ENCODE measurements at regions not wholly inside any gene's neighbourhood (a gene's known extent, or its start where the extent isn't known, plus 50 kb on each side); places are given as distances from the start of the nearest gene placed in this dataset.

DNA sequence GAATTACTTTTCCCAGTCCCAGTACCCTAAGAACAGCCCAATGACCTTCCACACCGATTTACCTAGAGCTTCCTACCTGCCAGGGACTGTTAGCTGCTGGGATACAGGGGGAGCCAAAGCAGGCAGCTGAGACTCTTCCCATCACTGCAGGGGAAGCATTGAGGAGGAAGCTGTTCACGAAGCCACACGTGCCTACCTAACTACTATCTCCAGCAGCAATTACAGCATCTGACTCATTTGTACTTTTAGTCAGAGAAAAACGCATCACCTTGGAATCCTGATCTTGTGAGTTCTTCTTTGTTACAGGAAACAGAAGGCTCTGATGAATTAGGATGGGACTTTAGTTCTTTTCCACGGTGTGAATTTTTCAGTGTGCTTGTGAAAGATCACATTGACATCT lies 113.7 kb upstream of the DHX40 start:
- Histone ChIP-seq H3K9ac (ENCODE audit: low read depth in 1 of 2, low read length in 2 of 2) (no peak overlapping the region), H3K36me3 (ENCODE audit: control insufficient read depth in 2 of 2, insufficient read depth in 2 of 2, low read length in 2 of 2) (no peaks in the 10 kb centered on the region), H3K27ac (ENCODE audit: low read depth in 2 of 2, low read length in 2 of 2) (no peak overlapping the region), H3K27me3 (ENCODE audit: control insufficient read depth in 2 of 2, insufficient read depth in 2 of 2, low read length in 2 of 2) (no peaks in the 10 kb centered on the region), H3K4me1 (ENCODE audit: control insufficient read depth in 2 of 2, insufficient read depth in 2 of 2, low read length in 2 of 2) (no peaks in the 10 kb centered on the region), H3K9me3 (ENCODE audit: control insufficient read depth in 2 of 2, low read length in 2 of 2) (no peaks in the 10 kb centered on the region), H3K4me3 (ENCODE audit: low read length in 2 of 2) (no peak overlapping the region)

- Histone ChIP-seq H3K36me3 (ENCODE audit: control insufficient read depth in 2 of 2, insufficient read depth in 2 of 2, low read length in 2 of 2) (no peaks in the 10 kb centered on the region), H3K27ac (ENCODE audit: low read depth in 2 of 2, low read length in 2 of 2) (no peak overlapping the region), H3K27me3 (ENCODE audit: control insufficient read depth in 2 of 2, insufficient read depth in 2 of 2, low read length in 2 of 2) (no peaks in the 10 kb centered on the region), H3K4me3 (ENCODE audit: low read length in 2 of 2) (no peak overlapping the region), H3K9ac (ENCODE audit: low read depth in 1 of 2, low read length in 2 of 2) (no peak overlapping the region), H3K9me3 (ENCODE audit: control insufficient read depth in 2 of 2, low read length in 2 of 2) (no peaks in the 10 kb centered on the region), H3K4me1 (ENCODE audit: control insufficient read depth in 2 of 2, insufficient read depth in 2 of 2, low read length in 2 of 2) (no peaks in the 10 kb centered on the region)
Measured at GRCh38 chr17:59454633-59455105, 110.7 kb upstream of the DHX40 start.

- no peaks in the 10 kb centered on the region for H3K9me3 ChIP-seq (ENCODE audit: control insufficient read depth in 2 of 2, low read length in 2 of 2)
- no peaks in the 10 kb centered on the region for H3K4me1 ChIP-seq (ENCODE audit: control insufficient read depth in 2 of 2, insufficient read depth in 2 of 2, low read length in 2 of 2)
- no peak overlapping the region for H3K27ac ChIP-seq (ENCODE audit: low read depth in 2 of 2, low read length in 2 of 2)
- no peaks in the 10 kb centered on the region for H3K36me3 ChIP-seq (ENCODE audit: control insufficient read depth in 2 of 2, insufficient read depth in 2 of 2, low read length in 2 of 2)
- H3K4me3 ChIP-seq (ENCODE audit: low read length in 2 of 2) = no peak overlapping the region
- H3K9ac ChIP-seq (ENCODE audit: low read depth in 1 of 2, low read length in 2 of 2) = no peak overlapping the region
- H3K27me3 ChIP-seq (ENCODE audit: control insufficient read depth in 2 of 2, insufficient read depth in 2 of 2, low read length in 2 of 2) = no peaks in the 10 kb centered on the region
Measured at GRCh38 chr17:59456428-59456827, 109.0 kb upstream of the DHX40 start.

GRCh38 chr17:59456923-59457615 lies 108.3 kb upstream of the DHX40 start:
- Histone ChIP-seq H3K9ac (ENCODE audit: low read depth in 1 of 2, low read length in 2 of 2) (no peak overlapping the region), H3K27me3 (ENCODE audit: control insufficient read depth in 2 of 2, insufficient read depth in 2 of 2, low read length in 2 of 2) (no peaks in the 10 kb centered on the region), H3K4me3 (ENCODE audit: low read length in 2 of 2) (no peak overlapping the region), H3K27ac (ENCODE audit: low read depth in 2 of 2, low read length in 2 of 2) (no peak overlapping the region), H3K36me3 (ENCODE audit: control insufficient read depth in 2 of 2, insufficient read depth in 2 of 2, low read length in 2 of 2) (no peaks in the 10 kb centered on the region), H3K9me3 (ENCODE audit: control insufficient read depth in 2 of 2, low read length in 2 of 2) (no peaks in the 10 kb centered on the region), H3K4me1 (ENCODE audit: control insufficient read depth in 2 of 2, insufficient read depth in 2 of 2, low read length in 2 of 2) (no peaks in the 10 kb centered on the region)

- H3K9ac ChIP-seq (ENCODE audit: low read depth in 1 of 2, low read length in 2 of 2) = no peak overlapping the region
- no peak overlapping the region for H3K4me3 ChIP-seq (ENCODE audit: low read length in 2 of 2)
- H3K9me3 ChIP-seq (ENCODE audit: control insufficient read depth in 2 of 2, low read length in 2 of 2) = no peaks in the 10 kb centered on the region
- H3K27ac ChIP-seq (ENCODE audit: low read depth in 2 of 2, low read length in 2 of 2) = no peak overlapping the region
- peaks cover 6 to 7% of the 10 kb centered on the region in 2 donors for H3K4me1 ChIP-seq (ENCODE audit: control insufficient read depth in 2 of 2, insufficient read depth in 2 of 2, low read length in 2 of 2)
- H3K27me3 ChIP-seq (ENCODE audit: control insufficient read depth in 2 of 2, insufficient read depth in 2 of 2, low read length in 2 of 2) = no peaks in the 10 kb centered on the region
- no peaks in the 10 kb centered on the region for H3K36me3 ChIP-seq (ENCODE audit: control insufficient read depth in 2 of 2, insufficient read depth in 2 of 2, low read length in 2 of 2)
Measured at GRCh38 chr17:59462385-59462784, 103.0 kb upstream of the DHX40 start.

DNA sequence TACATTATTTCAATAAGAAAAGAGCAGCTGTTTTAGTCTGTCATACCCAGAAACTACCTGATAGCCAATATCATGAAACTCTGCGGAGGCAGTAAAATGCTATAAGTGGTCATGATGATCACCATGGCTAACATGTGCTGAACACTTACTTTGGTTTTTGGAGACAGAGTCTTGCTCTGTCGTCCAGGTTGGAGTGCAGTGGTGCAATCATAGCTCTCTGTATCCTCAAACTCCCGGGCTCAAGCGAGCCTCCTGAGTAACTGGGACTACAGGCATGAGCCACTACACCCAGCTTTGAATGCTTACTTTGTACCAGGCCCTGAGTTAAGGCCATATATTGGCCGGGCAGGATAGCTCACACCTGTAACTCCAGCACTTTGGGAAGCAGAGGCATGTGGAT lies 101.2 kb upstream of the DHX40 start:
- H3K4me1 ChIP-seq (ENCODE audit: control insufficient read depth in 2 of 2, insufficient read depth in 2 of 2, low read length in 2 of 2) = peaks cover 6 to 7% of the 10 kb centered on the region in 2 donors
- no peaks in the 10 kb centered on the region for H3K9me3 ChIP-seq (ENCODE audit: control insufficient read depth in 2 of 2, low read length in 2 of 2)
- no peaks in the 10 kb centered on the region for H3K36me3 ChIP-seq (ENCODE audit: control insufficient read depth in 2 of 2, insufficient read depth in 2 of 2, low read length in 2 of 2)
- no peak overlapping the region for H3K27ac ChIP-seq (ENCODE audit: low read depth in 2 of 2, low read length in 2 of 2)
- no peaks in the 10 kb centered on the region for H3K27me3 ChIP-seq (ENCODE audit: control insufficient read depth in 2 of 2, insufficient read depth in 2 of 2, low read length in 2 of 2)
- H3K4me3 ChIP-seq (ENCODE audit: low read length in 2 of 2) = no peak overlapping the region
- no peak overlapping the region for H3K9ac ChIP-seq (ENCODE audit: low read depth in 1 of 2, low read length in 2 of 2)

DNA sequence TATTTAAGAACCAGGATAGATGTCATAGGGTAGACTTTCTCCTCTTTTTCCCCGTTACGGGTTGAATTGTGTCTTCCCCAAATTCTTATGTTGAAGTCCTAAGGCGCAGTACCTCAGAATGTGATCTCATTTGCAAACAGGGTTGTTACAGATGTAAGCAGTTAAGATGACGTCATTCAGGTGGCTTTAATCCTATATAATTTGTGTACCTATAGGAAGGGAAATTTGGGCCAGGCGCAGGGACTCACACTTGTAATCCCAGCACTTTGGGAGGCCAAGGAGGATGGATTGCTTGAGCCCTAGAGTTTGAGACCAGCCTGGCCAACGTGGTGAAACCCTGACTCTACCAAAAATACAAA lies 99.5 kb upstream of the DHX40 start:
- Histone ChIP-seq H3K9ac (ENCODE audit: low read depth in 1 of 2, low read length in 2 of 2) (no peak overlapping the region), H3K4me1 (ENCODE audit: control insufficient read depth in 2 of 2, insufficient read depth in 2 of 2, low read length in 2 of 2) (peaks cover 6 to 7% of the 10 kb centered on the region in 2 donors), H3K9me3 (ENCODE audit: control insufficient read depth in 2 of 2, low read length in 2 of 2) (no peaks in the 10 kb centered on the region), H3K27ac (ENCODE audit: low read depth in 2 of 2, low read length in 2 of 2) (peak overlapping the region in 1 of 2 donors; percentile 71), H3K27me3 (ENCODE audit: control insufficient read depth in 2 of 2, insufficient read depth in 2 of 2, low read length in 2 of 2) (no peaks in the 10 kb centered on the region), H3K36me3 (ENCODE audit: control insufficient read depth in 2 of 2, insufficient read depth in 2 of 2, low read length in 2 of 2) (no peaks in the 10 kb centered on the region), H3K4me3 (ENCODE audit: low read length in 2 of 2) (no peak overlapping the region)

- H3K27me3 ChIP-seq (ENCODE audit: control insufficient read depth in 2 of 2, insufficient read depth in 2 of 2, low read length in 2 of 2) = no peaks in the 10 kb centered on the region
- no peaks in the 10 kb centered on the region for H3K36me3 ChIP-seq (ENCODE audit: control insufficient read depth in 2 of 2, insufficient read depth in 2 of 2, low read length in 2 of 2)
- no peak overlapping the region for H3K4me3 ChIP-seq (ENCODE audit: low read length in 2 of 2)
- no peak overlapping the region for H3K27ac ChIP-seq (ENCODE audit: low read depth in 2 of 2, low read length in 2 of 2)
- H3K4me1 ChIP-seq (ENCODE audit: control insufficient read depth in 2 of 2, insufficient read depth in 2 of 2, low read length in 2 of 2) = peaks cover 6 to 7% of the 10 kb centered on the region in 2 donors
- H3K9ac ChIP-seq (ENCODE audit: low read depth in 1 of 2, low read length in 2 of 2) = no peak overlapping the region
- H3K9me3 ChIP-seq (ENCODE audit: control insufficient read depth in 2 of 2, low read length in 2 of 2) = no peaks in the 10 kb centered on the region
Measured at GRCh38 chr17:59466946-59467801, 98.2 kb upstream of the DHX40 start.

DNA sequence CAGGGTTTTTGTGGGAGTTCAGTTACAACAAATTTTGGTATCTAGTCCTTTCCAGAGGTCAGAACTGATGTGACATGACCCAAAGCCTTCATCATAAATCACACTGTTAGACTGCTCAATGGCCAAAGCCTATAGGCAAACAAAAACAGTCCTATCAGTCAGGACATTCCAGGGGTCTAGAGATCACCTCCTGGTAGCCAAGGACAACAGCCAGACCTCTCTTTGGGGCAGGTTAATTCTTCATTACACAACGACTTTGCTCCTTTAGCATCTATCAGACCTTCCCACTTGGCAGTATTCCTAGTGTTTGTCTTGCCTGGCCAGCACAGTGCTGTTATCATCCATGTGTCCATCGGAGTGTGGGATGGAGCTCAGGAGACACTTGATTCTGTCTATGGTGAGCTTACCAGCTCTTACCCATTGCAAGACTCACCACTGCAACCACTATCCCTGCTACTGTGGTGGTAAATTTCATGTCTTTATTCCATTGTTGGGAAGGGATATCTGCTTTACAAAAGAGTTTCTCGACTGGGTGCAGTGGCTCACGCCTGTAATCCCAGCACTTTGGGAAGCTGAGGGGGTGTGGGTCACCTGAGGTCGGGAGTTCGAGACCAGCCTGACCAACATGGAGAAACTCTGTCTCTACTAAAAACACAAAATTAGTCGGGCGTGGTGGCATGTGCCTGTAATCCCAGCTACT lies 95.5 kb upstream of the DHX40 start:
- H3K4me1 ChIP-seq (ENCODE audit: control insufficient read depth in 2 of 2, insufficient read depth in 2 of 2, low read length in 2 of 2) = peaks cover under 1 to 1% of the 10 kb centered on the region in 2 donors
- no peak overlapping the region for H3K27ac ChIP-seq (ENCODE audit: low read depth in 2 of 2, low read length in 2 of 2)
- H3K4me3 ChIP-seq (ENCODE audit: low read length in 2 of 2) = no peak overlapping the region
- no peaks in the 10 kb centered on the region for H3K36me3 ChIP-seq (ENCODE audit: control insufficient read depth in 2 of 2, insufficient read depth in 2 of 2, low read length in 2 of 2)
- H3K27me3 ChIP-seq (ENCODE audit: control insufficient read depth in 2 of 2, insufficient read depth in 2 of 2, low read length in 2 of 2) = no peaks in the 10 kb centered on the region
- H3K9ac ChIP-seq (ENCODE audit: low read depth in 1 of 2, low read length in 2 of 2) = no peak overlapping the region
- H3K9me3 ChIP-seq (ENCODE audit: control insufficient read depth in 2 of 2, low read length in 2 of 2) = no peaks in the 10 kb centered on the region

Data from mucosa of rectum (tissue), 2 donors.